Aorta (tissue), 5 donors: ENCODE measurements at regions not wholly inside any gene's neighbourhood (a gene's known extent, or its start where the extent isn't known, plus 50 kb on each side); places are given as distances from the start of the nearest gene placed in this dataset.

Experiments used
- ATAC-seq: fragments of 200-7000 bp; cut with Tn5 transposase; one replicate; pipeline ENCODE4 v1.9.1; 2022; ENCODE audit warnings: moderate library complexity; ENCODE audit not compliant: low FRiP score
- DNase-seq, 2 donors: peaks; one replicate each; pipeline ENCODE4 v3.0.0-alpha.2; 2020
- H3K27ac ChIP-seq, 2 donors: one replicate each; pipeline ENCODE4 v1.5.1; 2013; ENCODE audit warnings: low read length in 2 of 2, mild to moderate bottlenecking in 2 of 2, moderate library complexity in 2 of 2, control low read depth in 1 of 2, inconsistent platforms in 1 of 2, low read depth in 1 of 2
- H3K27me3 ChIP-seq, 2 donors: one replicate each; pipeline ENCODE4 v1.6.1; 2013; ENCODE audit warnings: control low read depth in 1 of 2, low read length in 1 of 2, mild to moderate bottlenecking in 1 of 2, moderate library complexity in 1 of 2; ENCODE audit not compliant: insufficient read depth in 2 of 2, control insufficient read depth in 1 of 2
- H3K36me3 ChIP-seq, 2 donors: one replicate each; pipeline ENCODE4 v1.6.1; 2013; ENCODE audit warnings: control low read depth in 1 of 2, low read length in 1 of 2, mild to moderate bottlenecking in 1 of 2; ENCODE audit not compliant: insufficient read depth in 2 of 2, control insufficient read depth in 1 of 2
- H3K4me1 ChIP-seq, 2 donors: one replicate each; pipeline ENCODE4 v1.6.1; 2013; ENCODE audit warnings: low read length in 2 of 2, control low read depth in 1 of 2, mild to moderate bottlenecking in 1 of 2, moderate library complexity in 1 of 2; ENCODE audit not compliant: insufficient read depth in 2 of 2, control insufficient read depth in 1 of 2
- H3K4me3 ChIP-seq, 2 donors: one replicate each; pipeline ENCODE4 v1.5.1; 2013; ENCODE audit warnings: low read length in 2 of 2, control low read depth in 1 of 2, mild to moderate bottlenecking in 1 of 2
- H3K9me3 ChIP-seq: one replicate; pipeline ENCODE4 v1.6.1; 2013; ENCODE audit warnings: mild to moderate bottlenecking, low read length; ENCODE audit not compliant: control insufficient read depth
- WGBS, 2 donors: extraction: QIAGEN DNeasy Blood & Tissue Kit; methylation state at CpG; one replicate each; pipeline ENCODE4 v1.1.7; 2013; 5-methylcytosine and 5-hydroxymethylcytosine counted together
- intact Hi-C, 2 donors: fragments of 100-400 bp; cut with DNase I; formaldehyde crosslinking; loops; one replicate each; pipeline versions ENCODE4 v1.14.2 to v1.15.0; 2022
- donor health status: healthy with polysubstance abuse.
- donor health status: Bipolar disorder and iron deficiency.
- donor health status: DM: no; HTN: no; CAD: no.
- donor health status: DM: no; HTN: no; CAD: no.
- donor health status: DM: yes; HTN: yes; CAD: no.

GRCh38 chr13:90947976-90948375 is 399.5 kb upstream of the MIR17HG start:
- no peaks in the 10 kb centered on the region for H3K4me1 ChIP-seq
- H3K27ac ChIP-seq, result no peak overlapping the region
- no peak for ATAC-seq
- no peak for DNase-seq
- intact Hi-C loops, result no loop called here
- H3K9me3 ChIP-seq, result no peaks in the 10 kb centered on the region
- no peaks in the 10 kb centered on the region for H3K36me3 ChIP-seq
- no peak overlapping the region for H3K4me3 ChIP-seq
- H3K27me3 ChIP-seq, result no peaks in the 10 kb centered on the region
- WGBS, 2 donors, result 73 to 82% methylated on average over 2 of the region's 2 CpGs

- no peaks in the 10 kb centered on the region for H3K4me1 ChIP-seq
- H3K9me3 ChIP-seq, result no peaks in the 10 kb centered on the region
- intact Hi-C loops, result no loop called here
- no peaks in the 10 kb centered on the region for H3K36me3 ChIP-seq
- ATAC-seq (no peak), DNase-seq (no peak)
- 70 to 71% methylated on average over 1 of the region's 1 CpG for WGBS, 2 donors
- no peak overlapping the region for H3K4me3 ChIP-seq
- H3K27ac ChIP-seq, result no peak overlapping the region
- H3K27me3 ChIP-seq, result no peaks in the 10 kb centered on the region
These were observed 397.3 kb upstream of the MIR17HG start for GRCh38 chr13:90950160-90950559.

GRCh38 chr13:90951663-90952062 is 395.8 kb upstream of the MIR17HG start:
- no peak for ATAC-seq

GRCh38 chr13:90952326-90952725 is 395.2 kb upstream of the MIR17HG start:
- Histone ChIP-seq H3K27ac (no peak overlapping the region), H3K9me3 (no peaks in the 10 kb centered on the region), H3K27me3 (no peaks in the 10 kb centered on the region), H3K36me3 (no peaks in the 10 kb centered on the region), H3K4me1 (no peaks in the 10 kb centered on the region), H3K4me3 (no peak overlapping the region)
- intact Hi-C loops, result no loop called here
- no peak for ATAC-seq
- DNase-seq, result no peak
- 50 to 55% methylated on average over 1 of the region's 1 CpG for WGBS, 2 donors

More at GRCh38 chr13:90951663-90952062, 395.8 kb upstream of the MIR17HG start:
- no peak overlapping the region for H3K4me3 ChIP-seq
- no peak overlapping the region for H3K27ac ChIP-seq
- WGBS, 2 donors, result 85 to 88% methylated on average over 5 of the region's 5 CpGs
- H3K9me3 ChIP-seq, result no peaks in the 10 kb centered on the region
- H3K4me1 ChIP-seq, result no peaks in the 10 kb centered on the region
- no peaks in the 10 kb centered on the region for H3K27me3 ChIP-seq
- intact Hi-C loops, result no loop called here
- no peaks in the 10 kb centered on the region for H3K36me3 ChIP-seq
- no peak for DNase-seq

GRCh38 chr13:90954605-90955195 is 392.8 kb upstream of the MIR17HG start:
- no peak for DNase-seq
- H3K4me3 ChIP-seq, result no peak overlapping the region
- WGBS, 2 donors, result 41 to 49% methylated on average over 2 of the region's 2 CpGs
- no peak overlapping the region for H3K27ac ChIP-seq
- ATAC-seq, result no peak
- no peaks in the 10 kb centered on the region for H3K36me3 ChIP-seq
- H3K27me3 ChIP-seq, result no peaks in the 10 kb centered on the region
- no peaks in the 10 kb centered on the region for H3K9me3 ChIP-seq
- no peaks in the 10 kb centered on the region for H3K4me1 ChIP-seq
- intact Hi-C loops, result no loop called here

GRCh38 chr13:90956031-90956430 is 391.5 kb upstream of the MIR17HG start:
- intact Hi-C loops, result no loop called here
- no peaks in the 10 kb centered on the region for H3K27me3 ChIP-seq
- H3K4me1 ChIP-seq, result no peaks in the 10 kb centered on the region
- 69 to 81% methylated on average over 1 of the region's 1 CpG for WGBS, 2 donors
- no peak overlapping the region for H3K27ac ChIP-seq
- no peak for DNase-seq
- ATAC-seq, result no peak
- no peaks in the 10 kb centered on the region for H3K9me3 ChIP-seq
- no peak overlapping the region for H3K4me3 ChIP-seq
- H3K36me3 ChIP-seq, result no peaks in the 10 kb centered on the region

GRCh38 chr13:90958866-90959265 is 388.6 kb upstream of the MIR17HG start:
- Histone ChIP-seq H3K27ac (no peak overlapping the region), H3K36me3 (no peaks in the 10 kb centered on the region), H3K9me3 (no peaks in the 10 kb centered on the region), H3K4me1 (no peaks in the 10 kb centered on the region), H3K27me3 (no peaks in the 10 kb centered on the region), H3K4me3 (no peak overlapping the region)
- intact Hi-C loops, result no loop called here
- DNase-seq (no peak), ATAC-seq (no peak)
- 48 to 49% methylated on average over 2 of the region's 2 CpGs for WGBS, 2 donors

- Histone ChIP-seq H3K4me3 (no peak overlapping the region), H3K9me3 (no peaks in the 10 kb centered on the region), H3K27ac (no peak overlapping the region), H3K27me3 (no peaks in the 10 kb centered on the region), H3K4me1 (no peaks in the 10 kb centered on the region), H3K36me3 (no peaks in the 10 kb centered on the region)
- WGBS, 2 donors, result 27 to 34% methylated on average over 2 of the region's 2 CpGs
- ATAC-seq (no peak), DNase-seq (no peak)
- intact Hi-C loops, result no loop called here
These were observed 379.2 kb upstream of the MIR17HG start for GRCh38 chr13:90968166-90968904.

DNA sequence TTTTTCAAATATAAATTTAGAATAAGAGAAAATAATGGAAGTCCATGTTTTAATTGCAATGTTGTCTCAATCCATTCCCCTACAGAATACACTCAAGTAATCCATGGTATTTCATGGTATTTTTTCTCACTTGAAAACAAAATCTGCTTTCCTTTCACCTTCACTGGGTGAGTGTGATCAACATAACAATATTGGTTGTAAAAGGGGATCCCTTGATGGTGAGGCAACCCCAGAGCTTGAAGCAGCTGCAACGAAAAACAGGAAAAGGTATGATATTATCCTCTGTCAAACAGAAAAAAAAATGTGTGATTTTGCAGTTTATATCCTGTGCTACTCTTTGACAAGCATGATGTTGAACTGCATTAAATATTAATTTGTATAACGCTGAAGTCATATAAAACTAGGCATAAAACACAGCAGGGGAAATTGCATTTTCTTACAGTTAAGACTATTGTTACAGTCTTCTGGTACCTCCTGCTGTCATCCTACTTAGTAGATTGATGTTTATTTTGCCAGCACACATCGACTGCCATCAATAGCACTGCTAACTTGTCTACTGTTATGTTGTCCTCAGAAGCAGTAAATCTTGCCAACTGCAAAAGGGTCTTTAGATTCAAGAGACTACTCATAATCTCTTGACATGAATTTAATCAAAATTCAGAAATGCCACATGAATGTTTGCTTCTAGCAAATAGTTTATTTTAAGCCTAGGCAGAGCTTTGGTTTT is 373.1 kb upstream of the MIR17HG start:
- Histone ChIP-seq H3K27ac (no peak overlapping the region), H3K36me3 (no peaks in the 10 kb centered on the region), H3K4me3 (no peak overlapping the region), H3K9me3 (peaks cover 2% of the 10 kb centered on the region), H3K4me1 (no peaks in the 10 kb centered on the region), H3K27me3 (no peaks in the 10 kb centered on the region)
- no peak for DNase-seq
- WGBS, 2 donors, result 11 to 12% methylated on average over 3 of the region's 3 CpGs
- intact Hi-C loops, result no loop called here
- no peak for ATAC-seq
